ENCODE measurements at regions not wholly inside any gene's neighbourhood (a gene's known extent, or its start where the extent isn't known, plus 50 kb on each side); places are given as distances from the start of the nearest gene placed in this dataset.

DNA sequence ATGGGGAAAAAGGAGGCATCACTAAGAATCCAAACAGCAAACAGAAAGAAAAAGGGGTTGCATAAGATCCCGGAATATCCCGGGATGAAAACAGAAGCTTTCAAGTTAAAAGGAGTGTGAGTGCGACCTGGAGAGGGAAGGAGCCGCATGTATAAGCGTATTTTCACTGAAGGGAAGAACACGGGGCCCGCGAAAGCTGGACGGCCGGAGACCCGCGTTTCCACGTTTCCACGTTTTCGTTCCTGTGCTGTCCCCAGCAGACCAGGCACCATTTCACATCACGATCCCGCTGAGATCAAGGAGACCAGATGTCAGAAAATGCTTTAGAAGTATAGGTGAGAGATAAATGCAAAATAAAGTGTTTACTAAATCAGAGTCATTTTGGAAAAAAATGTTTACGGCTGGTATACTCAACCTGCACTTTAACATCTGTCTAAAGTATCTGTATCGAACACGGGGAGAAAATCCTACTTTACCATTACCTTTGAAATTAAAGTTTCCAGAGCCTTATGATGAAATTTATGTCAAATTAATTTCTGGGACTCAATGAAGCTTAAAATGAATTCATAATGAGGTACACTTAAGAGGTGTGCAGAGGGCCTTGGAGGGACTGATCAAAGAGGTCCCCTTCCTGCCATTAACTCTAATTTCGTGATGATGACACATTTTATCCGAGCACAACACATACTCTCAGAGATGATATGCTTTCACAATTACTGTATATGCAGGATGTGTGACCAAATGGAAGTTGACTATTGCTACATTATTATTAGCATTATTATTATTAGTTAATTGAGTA lies 71.0 kb upstream of the SALL3 start:
- no peak for TF ChIP-seq YY1 (IDR thresholded peaks at IDR 0.05; ENCODE audit: insufficient read depth, insufficient read length)
- no peak for TF ChIP-seq ZNF274 (IDR thresholded peaks at IDR 0.05; ENCODE audit: low read depth, low read length)
